COLO668 (cell line): ENCODE measurements at regions not wholly inside any gene's neighbourhood (a gene's known extent, or its start where the extent isn't known, plus 50 kb on each side); places are given as distances from the start of the nearest gene placed in this dataset.

Experiments
- DNase-seq: peaks from one replicate; lab custom pipeline; 2025; ENCODE audit not compliant: unreplicated experiment; lab: John Stamatoyannopoulos, UW

DNA sequence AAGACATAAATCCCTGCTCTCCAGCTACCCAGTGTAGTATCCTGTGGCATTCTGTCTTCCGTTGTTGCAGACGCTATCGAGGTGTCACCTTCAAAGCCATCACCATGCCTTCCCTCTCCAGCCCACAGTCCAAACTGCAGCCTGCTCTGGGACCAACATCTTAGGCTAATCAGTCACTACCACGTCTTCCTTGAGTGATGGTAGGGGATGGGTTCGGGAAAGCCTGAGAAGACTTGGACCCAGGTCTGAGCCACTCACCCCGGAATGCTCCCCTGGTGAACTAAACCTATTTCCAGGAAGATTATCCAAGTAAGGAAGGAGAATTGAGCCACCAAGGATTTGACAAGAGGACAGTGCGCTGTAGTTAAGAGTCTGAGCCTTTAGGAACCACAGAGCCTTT, 52.9 kb upstream of the IRX1 start:
- DNase-seq: no peak

DNA sequence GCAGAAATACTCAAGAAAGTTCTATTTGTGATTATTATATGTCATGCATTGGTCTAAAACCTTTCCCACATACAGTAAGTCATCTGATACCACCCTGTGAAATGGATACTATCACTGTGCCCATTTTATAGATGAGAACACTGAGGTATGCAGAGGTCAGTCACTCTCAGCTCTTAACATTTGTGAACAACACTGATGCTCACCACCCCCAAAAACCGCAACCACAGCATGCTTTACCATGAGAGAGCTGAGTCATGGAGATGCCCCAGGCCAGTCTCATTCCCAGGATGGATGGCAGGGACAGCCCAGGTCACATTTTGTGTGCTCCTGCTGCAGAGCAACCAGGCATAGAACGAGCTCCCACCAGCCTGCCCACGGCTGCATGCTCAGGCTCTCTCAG, 53.5 kb upstream of the IRX1 start:
- no peak for DNase-seq

DNA sequence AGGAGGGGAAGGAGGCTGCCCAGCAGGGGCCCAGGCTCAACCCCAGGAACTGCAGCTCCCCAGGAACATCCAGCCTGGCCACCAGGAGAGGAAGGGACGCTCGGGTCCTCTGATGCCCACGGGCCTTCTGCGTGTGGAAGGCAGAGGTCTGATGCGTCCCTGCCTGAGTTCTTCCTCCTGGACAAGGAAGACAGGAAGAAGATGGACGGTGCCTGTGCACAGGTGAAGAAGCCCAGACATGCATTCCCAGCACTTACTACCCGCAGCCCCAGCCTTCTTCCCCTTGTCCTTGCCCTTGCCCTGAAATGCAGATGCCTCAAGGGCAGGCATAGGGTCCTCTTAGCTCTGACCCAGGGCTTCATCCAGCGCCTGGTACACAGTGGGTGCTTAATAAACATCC, 56.7 kb upstream of the IRX1 start:
- DNase-seq: no peak

DNA sequence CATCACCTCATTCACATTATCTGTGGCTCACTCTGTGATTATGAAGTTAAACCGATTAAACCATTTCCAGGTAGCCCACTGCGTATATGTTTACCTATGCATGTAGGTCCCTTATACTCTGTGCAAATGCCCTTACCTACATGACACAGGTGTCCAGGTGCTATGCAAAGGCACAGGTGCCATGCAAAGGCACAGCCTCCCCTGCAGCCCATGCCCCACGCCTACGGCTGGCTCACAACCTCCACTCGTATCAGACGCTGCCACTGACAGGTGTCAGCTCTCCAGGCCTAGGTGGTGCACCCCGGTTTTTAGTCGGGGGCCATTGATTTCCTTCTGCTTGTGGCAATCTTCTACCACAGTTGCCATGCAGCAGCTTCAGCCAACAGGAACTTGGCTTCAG, 57.7 kb upstream of the IRX1 start:
- DNase-seq: no peak

DNA sequence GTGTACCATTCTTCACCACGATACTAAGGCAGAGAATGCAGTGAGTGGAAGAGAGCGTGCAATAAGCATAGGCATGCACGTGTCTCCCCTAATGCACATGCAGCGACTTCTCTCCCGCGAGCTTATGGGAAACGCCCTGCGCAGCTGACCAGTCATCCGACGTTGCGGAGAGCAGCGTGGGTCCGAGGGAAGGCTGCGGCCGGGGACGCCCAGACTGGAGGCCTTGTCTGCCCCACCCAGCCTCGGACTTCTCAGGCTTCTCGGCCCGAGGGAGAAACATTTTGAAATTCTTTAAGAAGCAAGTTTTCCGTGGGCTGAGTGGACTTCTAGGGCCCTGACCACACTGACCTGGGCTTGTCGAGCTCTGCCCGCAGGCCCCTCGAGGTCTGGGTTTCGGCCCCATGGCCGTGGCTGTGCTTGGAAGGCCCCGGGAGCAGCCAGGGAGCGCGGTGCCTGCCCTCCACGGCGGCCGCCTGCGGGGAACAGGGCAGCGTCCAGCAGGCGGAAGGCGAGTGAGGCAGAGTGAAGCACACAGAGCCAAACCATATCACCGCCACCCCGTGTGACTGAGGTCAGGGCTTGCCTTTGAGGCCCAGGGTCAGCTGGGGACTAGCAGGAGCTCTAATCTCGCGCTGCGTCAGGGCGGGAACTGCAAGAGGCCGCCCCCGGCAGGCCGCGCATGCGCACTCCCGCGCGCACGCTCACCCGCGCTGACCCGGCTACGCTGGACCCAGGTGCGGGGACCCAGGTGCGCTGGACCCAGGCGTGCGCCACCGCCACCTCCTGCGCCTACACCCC, 60.0 kb upstream of the IRX1 start:
- no peak for DNase-seq

DNA sequence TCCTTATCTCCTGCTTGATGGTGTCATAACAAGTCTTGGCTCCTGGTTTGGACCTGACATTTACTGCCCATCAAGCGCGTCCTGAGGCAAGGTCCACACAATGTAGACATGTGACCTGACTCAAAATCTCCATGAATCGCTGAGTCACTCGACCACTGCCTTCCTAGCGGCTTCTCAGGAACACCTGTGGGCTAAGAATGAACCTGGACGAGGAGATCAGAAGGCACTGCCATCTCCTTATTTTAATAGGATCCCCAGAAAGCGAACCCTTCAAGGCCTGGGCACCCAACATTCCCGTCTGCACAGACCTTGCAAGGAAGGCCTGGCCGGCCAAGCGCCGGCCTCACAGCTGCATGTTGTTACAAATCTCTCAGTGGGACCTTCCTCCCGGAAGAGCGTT, 60.6 kb upstream of the IRX1 start:
- DNase-seq: no peak

DNA sequence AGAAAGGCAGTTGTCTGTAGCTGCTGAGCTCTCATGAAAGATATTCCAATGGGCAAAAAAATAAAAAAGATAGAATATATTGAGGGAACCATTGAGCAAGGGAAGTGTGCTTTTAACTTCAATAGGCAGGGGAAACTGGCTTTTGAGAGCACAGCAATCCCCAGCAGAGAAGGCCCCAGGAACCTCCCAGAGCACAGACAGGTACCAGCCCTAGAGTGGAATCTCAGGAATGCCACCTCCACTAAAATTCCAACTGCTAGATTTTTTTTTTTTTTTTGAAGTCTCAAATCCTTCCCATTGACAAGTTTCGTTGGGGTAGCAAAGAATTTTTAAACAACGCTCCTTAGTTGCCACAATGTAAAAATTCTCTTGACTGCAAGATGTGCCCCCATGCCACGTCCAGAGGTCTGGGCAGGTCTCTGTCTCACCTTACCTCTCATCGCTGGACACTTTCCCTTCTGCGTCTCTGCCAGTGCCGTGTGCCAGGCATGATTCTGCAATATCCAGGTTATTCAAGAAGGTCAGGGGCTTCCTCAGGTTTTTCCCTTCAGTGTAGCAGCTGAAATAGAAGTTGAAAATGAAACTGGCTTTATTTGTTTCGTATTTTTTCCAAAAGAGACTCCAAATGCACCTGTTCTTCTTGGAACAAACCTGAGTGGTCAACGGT, 64.2 kb upstream of the IRX1 start:
- no peak for DNase-seq

DNA sequence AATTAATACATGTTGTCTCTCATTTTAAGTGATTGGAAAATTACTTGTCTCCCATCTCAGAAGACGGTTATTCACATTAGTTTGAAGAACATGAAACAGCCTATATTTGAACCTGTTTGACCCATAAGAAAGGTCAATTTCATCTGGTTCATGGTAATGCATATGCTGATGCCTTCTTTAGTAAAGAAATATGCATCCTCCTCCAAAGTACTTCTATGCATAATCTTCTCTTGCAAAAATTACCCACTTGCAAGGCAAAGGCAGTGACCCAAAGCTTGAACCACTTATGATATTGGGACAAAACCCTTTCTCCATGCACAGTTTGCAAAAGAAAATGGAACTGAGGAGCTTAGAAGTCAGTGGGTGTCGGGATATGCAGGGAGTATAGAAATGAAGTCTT, 65.4 kb upstream of the IRX1 start:
- no peak for DNase-seq

DNA sequence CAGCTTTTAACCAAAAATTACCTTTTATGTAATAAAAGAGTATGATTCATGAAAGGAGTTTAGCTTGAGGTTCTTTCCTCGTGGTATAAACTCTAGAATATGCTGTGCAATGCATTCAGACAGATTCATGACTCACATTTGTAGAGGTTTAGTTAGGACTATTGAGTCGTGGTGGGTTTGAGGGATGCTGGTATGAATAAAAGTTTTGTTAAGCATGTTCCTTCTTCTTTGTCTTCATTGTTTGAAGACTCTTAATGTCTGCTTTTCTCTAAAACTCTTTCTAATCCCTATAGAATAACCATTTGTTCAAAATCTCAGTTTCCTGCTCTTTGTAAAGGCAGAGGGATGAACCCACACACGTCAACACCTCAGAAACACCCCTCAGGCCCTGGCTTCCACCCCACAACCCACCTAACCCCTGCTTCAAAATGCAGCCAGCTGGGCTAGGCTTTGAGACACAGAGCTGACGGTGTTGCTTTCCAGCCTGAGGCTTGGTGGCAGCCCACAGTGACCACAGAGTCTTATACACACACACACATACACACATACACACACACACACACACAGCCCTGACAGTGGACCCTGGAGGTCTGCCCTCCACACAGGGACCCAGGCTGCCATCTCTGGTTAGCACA, 69.0 kb upstream of the IRX1 start:
- DNase-seq: no peak

DNA sequence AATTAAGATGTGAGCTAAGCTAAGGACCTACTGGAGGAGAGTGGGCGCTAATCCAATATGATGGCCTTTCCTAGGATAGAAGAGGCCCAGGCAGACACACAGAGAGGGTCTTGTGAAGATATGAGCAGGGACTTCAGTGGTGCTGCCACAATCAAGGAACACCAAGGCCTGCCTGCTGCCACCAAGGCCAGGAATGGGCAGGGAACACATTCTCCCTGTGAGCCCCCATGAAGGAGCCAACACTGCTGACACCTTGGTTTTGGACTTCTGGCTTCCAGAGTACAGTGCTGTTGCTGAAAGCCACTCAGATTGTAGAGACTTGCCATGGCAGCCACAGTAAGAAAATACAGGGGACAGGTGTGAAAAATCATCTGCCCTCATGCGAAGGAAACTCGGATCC, 73.1 kb upstream of the IRX1 start:
- no peak for DNase-seq

DNA sequence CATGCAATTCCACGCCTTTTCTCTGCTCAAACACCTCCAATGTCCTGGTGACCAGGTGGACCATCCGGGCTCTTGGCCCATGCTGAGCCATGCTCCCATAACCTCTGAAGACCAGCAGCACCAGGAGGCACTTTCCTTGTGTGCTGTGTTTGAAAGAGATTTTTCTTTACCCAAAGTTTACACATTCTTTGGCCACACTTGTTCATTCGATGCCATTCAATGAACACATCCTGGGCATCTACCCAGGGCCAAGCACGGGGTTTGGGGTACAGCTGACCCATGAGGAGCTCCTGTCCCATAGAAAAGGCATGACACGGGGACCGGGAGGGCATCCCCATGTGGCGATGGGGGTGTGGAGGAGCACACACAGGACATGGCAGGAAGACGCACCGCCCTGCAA, 77.1 kb upstream of the IRX1 start:
- DNase-seq: no peak

DNA sequence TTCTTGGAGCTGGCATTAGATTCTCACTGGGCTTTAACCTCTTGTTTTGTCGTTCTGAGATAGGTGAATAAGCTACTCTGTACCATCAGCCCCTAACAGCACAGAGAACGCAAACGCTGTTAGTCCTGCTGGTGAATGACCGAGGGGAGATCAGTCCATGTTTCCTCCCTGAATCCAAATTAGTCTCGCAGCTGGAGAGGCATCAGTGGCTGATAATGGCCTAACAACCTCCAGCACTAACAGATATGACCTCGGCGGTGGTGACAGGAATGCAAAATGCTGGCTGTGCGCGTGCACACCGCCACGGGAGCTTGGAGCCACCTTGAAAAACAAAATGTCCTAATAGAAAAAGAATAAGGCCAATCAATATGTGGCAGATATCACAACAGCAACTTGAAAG, 77.6 kb upstream of the IRX1 start:
- no peak for DNase-seq

DNA sequence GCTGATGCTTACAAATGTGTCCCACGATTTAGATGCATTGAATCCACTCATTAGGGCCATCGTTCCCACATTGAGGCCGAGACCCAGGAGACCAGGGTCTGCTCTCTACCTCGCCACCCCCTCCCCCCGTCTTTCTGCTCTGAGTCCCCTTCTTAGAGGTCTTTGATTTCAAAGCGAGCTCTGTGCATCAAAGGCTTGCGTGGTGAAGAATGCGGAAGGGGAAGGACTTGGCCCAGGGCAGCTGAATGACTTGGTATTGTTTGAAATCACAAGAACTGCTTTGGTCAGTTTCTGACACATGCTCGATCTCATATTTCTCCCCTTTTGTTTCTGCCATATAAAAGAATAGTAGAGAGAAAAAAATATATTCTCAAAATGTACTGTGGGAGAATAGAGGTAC, 78.3 kb upstream of the IRX1 start:
- no peak for DNase-seq

DNA sequence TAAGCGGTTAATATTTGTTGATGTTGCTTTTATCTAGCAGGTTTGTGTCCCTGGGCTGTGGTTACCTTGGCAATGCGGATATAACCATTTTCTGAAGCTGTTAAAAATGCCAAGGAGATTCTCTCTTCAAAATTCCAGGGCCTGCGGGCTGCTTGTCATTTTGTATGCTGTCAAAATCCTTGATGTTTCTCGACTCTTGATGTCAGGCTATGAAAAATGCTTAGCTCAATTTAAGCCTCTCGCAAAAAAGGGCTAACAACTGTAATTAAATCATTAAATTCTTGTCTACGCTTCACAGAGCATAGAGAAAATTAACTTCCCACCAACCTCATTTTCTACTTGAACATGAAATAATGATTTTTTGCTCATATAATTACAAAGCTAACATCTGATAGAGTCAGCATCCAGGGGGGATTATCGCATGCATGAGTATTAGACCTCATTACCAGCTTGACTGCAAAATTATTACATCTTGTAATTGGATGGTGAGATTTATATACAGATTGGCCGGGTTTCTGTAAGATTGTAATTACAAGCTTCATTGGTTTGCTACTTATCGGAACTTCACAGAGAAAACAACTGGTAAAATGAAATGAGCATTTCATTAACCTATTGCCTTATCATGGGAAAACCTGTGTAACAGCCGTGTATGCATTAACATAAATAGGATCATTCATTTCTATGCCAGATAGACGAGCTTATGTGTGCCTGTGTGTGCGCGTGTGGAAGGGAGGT, 83.1 kb upstream of the IRX1 start:
- no peak for DNase-seq

DNA sequence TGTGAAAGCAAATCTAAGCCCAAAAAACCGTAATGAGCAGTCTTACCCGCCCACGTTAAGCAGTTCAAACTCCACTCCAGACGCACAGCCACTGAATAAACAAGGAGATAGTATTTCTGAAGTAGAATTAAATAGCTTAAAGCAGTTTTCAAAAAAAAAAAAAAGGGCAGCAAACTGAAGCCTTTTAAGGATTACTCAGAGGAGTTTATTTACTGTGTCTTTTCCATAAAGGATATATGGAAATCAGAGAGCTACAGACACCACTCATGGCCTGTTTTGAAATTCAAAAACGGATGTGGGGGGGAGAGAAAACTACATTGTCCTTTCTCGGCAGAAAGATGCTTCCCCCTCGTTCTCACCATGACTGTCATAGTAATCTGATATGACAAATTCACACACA, 83.7 kb upstream of the IRX1 start:
- no peak for DNase-seq

DNA sequence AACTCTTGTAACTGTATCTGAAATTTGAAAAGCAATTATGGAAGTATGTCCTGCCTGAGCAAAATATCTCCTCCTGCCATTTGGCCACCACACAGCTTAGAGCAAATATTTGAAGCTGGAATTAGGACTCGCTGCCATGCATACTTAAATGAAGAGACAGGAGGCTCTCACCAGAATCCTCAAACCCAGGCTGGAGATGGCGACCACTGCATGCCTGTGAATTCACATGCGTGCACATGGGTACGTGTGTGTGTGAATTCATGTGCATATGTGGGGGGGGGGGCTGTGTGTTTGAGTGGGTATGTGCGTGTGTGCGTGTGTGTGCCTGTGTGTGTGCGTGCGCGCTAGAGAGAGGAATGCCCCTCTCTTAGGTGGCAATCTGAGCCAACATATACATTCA, 84.1 kb upstream of the IRX1 start:
- no peak for DNase-seq

DNA sequence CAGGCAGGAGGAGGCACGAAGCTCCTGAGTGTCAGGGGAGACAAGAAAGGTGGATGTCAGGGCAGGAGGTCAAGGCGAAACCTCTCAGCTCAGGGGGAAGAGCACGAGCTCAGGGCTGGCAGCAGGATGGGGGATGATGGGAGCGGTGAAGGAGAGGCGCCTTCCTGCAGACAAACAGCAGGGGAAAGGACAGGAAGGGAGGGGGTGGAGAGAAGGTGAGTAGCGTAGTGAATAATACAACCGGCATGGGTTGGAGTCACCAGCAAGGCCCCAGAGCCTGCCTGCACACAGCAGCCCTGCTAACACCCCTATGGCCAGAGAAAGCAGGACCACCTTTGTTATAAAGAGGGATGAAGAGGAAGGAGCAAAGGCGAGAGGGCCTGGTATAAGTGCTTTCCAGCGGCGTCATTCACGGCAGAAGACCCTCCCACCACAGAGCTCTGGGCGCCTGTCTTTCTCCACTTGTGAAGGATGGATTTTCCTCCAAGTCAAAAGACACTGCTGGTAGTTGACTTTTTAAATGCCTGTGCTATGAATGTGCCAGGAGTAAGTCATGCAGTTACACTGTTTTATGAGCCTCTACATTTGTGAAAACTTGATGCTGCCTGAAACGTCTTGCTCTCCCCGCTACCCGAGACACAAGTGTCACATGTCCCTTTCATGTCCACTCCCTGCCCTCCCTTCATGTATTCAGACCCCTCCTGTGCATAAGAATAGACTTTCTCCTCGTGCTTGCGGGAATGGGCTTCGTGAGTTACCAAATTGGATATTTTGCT, 84.8 kb upstream of the IRX1 start:
- no peak for DNase-seq

DNA sequence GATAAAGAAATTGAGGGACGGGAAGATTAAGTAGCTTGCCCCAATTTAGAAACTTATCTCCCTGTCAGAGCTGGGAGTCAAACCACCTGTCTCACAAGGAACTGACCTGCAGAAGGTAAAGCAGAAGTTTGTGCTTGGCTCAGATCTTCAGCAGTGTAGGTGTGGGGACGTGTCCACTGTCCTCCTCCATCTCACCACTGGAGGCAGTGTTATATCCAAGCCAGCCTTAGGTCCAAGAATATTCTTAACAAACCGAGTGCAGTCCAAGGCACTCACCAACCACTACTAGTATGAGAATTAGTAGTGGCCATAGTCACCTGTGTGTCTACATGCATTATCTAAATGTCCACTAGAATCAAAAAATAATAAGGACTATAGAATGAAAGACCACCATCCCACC, 86.3 kb upstream of the IRX1 start:
- DNase-seq: no peak

DNA sequence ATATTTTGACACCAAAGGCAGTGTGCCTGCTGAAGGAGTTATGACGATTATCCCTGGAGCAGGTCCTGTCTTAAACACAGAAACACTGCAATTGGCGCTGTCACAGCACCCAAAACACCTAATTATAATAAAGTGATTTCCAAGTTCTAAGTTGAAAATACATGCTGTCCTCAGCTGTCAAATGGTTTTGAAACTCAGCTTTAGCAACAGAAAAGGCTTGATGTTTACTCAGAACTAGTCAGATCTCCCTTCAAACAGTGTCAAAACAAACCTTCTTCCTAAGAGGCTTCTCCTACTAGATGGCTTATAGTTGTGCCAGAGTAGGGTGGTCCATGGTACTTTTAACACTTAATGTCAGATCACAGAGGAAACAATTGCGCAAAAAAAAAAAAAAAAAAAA, 87.2 kb upstream of the IRX1 start:
- DNase-seq: no peak

DNA sequence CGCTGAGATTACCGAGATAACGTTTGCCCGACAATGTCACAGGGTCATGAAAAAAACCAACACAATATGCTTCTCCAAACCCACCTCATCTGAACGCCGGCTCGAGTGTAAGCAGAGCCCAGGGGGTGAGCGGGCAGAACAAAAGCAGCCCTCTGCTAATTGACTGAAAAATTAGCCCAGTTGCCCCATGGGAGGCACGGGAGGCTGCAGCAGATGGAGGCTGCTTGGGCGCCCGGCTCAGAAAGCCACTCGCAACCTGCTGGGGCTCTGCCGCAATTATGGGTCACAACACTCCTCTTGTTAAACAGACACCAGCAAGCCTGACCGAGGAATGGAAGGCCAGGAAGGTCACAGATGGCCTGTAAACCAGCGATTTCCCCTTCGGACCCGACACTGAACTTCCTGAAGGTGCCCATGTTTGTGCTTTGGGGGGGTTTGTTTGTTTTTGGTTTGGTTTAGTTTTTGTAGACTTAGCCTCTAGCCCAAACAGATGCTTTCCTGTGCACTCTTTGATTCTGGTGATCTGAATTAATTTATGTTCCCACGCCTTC, 104.6 kb upstream of the IRX1 start:
- no peak for DNase-seq
